GM19455 (cell line): ENCODE measurements at regions not wholly inside any gene's neighbourhood (a gene's known extent, or its start where the extent isn't known, plus 50 kb on each side); places are given as distances from the start of the nearest gene placed in this dataset.
"Not testable (repeated sequence)": the region's sequence is repeated elsewhere in the genome, so short reads cannot be mapped to it uniquely, and the experiment has no call there.

Experiments used
- ATAC-seq: cut with Tn5 transposase; IDR thresholded peaks from one replicate; pipeline ENCODE4 v1.9.1; 2021; ENCODE audit not compliant: unreplicated experiment

DNA sequence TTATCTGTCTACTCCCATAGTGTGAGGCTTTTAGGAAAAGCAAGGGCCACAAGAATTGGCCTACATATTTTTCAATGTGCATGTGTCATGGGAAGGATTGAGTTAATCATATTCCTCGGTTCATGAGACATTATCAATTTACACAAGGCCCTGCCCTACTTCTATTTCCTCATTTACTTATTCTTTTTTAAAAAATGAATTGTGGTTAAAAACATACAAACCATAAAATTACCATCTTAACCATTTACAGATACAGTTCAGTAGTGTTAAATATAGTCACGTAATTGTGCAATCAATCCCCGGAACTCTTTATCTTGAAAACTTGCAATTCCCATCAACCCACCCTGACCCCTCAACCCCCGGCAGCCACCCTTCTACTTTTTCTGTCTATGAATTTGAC, 284.0 kb upstream of the GADL1 start:
- ATAC-seq: no peak

- ATAC-seq: no peak
These were observed 285.3 kb upstream of the GADL1 start for GRCh38 chr3:31179768-31180167.

GRCh38 chr3:31180274-31180673, 285.8 kb upstream of the GADL1 start:
- no peak for ATAC-seq

- no peak for ATAC-seq
These were observed 287.2 kb upstream of the GADL1 start for GRCh38 chr3:31181661-31182060.

- no peak for ATAC-seq
These were observed 288.2 kb upstream of the GADL1 start for GRCh38 chr3:31182661-31183060.

DNA sequence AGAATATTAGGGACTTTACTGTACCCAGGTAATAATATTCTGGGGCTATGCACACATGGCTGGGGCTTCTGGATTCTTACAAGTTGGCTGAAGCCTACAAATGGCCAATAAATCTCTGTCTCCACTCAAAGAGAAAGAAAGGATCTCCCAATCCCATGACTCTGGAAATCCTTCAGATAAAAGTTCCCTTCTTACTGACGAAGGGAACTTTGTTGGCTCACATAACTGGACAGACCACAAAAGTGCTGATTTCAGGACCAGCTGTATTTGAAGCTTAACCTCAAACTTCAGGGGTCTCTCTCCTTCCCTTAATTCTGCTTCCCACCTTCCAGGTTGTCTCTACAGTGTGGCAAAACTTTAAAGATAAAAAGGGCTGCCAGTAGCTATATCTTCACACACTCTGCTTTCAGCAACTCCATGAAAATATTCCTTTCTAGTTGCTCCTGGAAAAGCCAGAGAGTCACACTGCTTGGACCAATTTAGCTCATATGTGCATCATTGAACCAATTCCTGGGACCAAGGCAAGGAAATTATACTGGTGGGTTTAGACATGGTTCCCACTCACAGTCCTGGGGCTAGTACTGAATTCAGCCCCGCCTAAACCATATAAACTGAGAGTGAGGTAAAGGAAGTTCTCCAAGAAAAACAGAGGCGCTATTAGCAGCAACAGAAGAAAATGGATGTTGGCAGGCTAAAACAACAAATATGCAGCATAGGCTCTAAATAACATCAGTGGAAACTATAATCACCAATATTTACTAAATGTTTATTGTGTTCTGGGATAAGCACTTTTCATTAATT, 290.0 kb upstream of the GADL1 start:
- ATAC-seq: no peak

DNA sequence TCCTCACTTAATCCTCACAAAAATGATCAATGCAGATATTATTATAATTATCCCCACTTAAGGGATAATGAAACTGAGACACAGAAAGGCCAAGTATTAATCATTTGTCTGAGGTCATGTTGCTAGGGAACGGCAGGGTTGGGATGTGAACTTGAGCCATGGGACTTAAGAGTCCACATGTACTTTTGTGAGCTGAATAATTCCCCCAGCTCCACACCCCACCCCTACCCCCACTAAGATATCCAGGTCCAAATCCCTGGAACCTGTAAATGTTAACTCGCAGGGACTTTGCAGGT, 290.5 kb upstream of the GADL1 start:
- ATAC-seq: no peak

- ATAC-seq: no peak
These were observed 291.6 kb upstream of the GADL1 start for GRCh38 chr3:31186041-31186440.

- no peak for ATAC-seq
These were observed 292.9 kb upstream of the GADL1 start for GRCh38 chr3:31187380-31187779.

GRCh38 chr3:31188112-31188511, 293.7 kb upstream of the GADL1 start:
- no peak for ATAC-seq

DNA sequence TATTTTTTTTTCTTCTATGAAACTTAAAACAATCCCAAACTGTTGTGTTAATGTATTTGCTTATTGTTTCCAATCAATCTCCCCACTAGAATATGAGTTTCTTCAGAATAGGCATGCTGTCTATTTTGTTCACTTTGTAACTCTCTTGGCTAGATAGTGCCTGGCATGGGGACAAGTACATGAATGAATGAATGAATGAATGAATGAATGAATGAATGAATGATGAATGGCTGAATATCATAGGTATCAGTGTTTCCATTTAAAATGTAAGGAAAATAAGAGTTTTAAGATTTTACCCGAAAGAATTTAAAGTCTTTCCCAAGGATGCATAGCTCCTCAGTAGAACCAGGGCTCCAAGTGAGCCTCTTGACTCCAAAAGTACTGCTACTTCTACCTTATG, 294.9 kb upstream of the GADL1 start:
- ATAC-seq: no peak

GRCh38 chr3:31189971-31190370, 295.5 kb upstream of the GADL1 start:
- no peak for ATAC-seq

DNA sequence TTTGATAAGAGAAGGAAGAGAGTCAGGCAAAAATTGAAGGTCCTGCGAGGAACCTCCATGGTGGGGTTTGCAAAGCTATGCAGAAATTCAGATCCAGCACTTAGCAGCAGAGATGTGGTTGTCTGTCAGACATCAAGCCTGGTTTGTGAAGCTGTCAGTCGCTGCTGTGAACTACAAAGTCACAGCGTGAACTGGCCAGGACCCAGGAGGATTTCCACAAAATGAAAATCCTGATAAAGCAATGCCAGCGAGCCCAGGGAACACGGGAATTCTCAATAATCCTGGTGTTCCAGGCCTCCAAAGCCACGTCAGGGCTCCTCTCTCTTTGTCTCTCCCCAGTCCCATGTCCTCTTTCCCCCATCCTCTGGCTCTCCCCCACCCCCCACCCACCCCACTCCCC, 296.9 kb upstream of the GADL1 start:
- ATAC-seq: no peak

DNA sequence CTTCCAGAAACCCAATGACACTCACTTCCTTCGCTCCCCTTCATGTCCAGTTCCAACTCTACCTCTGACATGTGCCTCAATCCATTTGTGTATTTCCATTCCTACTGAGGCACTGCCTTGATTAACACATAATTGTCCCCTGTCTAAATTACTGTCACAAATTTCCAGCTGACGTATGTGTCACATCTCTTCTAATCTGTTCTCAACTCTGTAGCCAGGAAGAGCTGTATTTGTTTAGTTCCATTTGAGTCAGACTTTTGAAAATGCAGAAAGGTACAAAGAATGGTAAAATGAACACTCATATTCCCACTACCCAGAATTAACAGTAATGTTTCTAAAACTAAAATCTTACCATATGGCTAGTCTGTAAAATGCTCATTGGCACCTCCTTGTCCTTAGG, 299.0 kb upstream of the GADL1 start:
- ATAC-seq: no peak

- no peak for ATAC-seq
These were observed 299.4 kb upstream of the GADL1 start for GRCh38 chr3:31193871-31194270.

GRCh38 chr3:31196261-31196660, 301.8 kb upstream of the GADL1 start:
- ATAC-seq: no peak

DNA sequence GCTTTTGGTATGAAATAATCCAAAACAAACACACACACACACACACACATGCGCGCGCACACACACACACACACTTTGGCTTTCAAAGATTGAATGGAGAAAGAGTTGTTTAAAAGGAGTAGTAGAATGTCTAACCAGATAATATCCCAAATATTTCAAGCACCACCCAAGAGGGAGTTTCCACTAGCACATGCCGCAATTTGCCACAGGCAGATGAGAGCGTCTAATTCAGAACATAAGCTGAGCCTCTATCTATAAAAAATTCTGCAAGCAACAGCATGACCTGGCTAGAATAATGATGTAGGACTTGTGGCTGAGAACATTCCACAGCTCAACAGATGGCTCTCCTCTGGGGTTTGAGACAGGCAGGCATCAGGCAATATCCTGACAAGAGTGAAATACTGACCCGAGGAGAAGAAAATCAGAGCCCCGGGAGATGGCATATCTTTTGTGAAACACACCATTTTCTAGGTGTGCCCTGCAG, 302.5 kb upstream of the GADL1 start:
- no peak for ATAC-seq

GRCh38 chr3:31197941-31198340, 303.5 kb upstream of the GADL1 start:
- ATAC-seq: no peak

DNA sequence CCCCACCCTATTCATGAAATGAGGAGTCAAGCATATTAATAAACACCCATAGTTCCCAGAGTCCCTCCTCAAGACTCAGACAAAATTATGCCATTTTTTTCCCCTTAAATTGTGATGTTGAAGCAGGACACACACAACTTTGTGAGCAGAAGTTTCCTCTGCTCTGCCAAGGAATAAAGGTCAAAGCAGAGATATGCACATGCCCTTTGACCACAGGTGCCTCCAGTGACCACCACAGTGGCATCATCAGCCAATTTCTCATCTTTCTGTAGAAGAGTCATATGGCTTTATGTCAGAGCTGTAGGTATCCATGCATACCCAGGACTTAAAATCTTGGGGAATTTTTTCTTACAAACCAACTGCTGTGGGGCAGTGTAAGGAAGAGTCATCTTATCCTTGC, 304.4 kb upstream of the GADL1 start:
- ATAC-seq: no peak

GRCh38 chr3:31203960-31204795, 309.7 kb upstream of the GADL1 start:
- ATAC-seq: no peak

DNA sequence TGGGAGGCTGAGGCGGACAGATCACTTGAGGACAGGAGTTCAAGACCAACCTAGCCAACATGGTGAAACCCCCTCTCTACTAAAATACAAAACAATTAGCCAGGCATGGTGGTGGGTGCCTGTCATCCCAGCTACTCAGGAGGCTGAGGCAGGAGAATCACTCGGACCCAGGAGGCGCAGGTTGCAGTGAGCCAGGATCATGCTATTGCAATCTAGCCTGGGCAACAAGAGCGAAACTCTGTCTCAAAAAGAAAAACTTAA, 310.3 kb upstream of the GADL1 start:
- ATAC-seq: not testable (repeated sequence)

DNA sequence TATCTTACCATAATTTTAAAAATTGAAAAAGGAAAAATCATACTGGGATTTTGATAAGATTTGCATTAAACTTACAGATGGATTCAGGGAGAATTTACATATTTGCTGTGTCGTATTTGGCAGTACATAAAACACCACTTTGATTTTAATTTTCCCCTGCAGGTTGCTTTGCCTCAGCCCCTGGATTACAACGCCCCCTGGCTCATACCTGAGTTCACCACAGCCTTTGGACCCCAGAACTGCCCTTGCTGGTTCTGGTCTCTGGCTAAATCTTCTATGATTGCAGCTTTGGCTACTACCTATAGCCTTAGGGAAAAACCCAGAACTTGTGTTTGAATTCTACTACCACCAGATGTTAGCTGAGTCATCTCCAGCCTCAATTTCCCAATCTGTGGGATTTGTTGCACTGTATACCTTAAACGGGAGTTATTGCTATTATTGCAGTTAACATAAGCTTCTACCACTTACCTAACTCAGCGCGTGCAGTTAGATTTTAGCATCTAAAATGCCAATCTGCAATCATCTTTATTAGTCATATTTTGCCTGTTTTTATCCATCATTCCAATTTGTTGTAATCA, 315.7 kb upstream of the GADL1 start:
- no peak for ATAC-seq
